HG02678 (cell line): ENCODE measurements at regions not wholly inside any gene's neighbourhood (a gene's known extent, or its start where the extent isn't known, plus 50 kb on each side); places are given as distances from the start of the nearest gene placed in this dataset.
"Not testable (repeated sequence)": the region's sequence is repeated elsewhere in the genome, so short reads cannot be mapped to it uniquely, and the experiment has no call there.

Experiments
- ATAC-seq: cut with Tn5 transposase; IDR thresholded peaks from one replicate; pipeline ENCODE4 v1.9.1; 2021; ENCODE audit warnings: mild to moderate bottlenecking, moderate library complexity; ENCODE audit not compliant: unreplicated experiment

DNA sequence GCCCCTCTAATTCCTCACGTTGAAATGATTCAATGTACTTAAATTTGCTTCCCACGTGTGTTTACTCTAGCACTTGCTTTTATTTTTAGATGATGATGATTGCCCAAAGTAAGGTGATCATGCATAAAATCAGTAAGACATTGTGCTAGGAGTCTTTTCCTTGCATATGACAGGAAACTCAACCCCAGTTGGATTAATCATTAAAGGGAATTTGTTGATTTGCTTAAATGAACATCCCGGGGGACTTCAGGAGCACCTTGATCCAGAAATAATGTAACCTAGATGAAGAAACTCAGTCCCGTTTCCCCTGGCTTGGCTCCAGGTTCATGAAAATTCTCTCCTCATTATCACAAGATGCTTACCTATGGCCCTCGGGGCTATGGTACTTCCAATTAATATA, 106.1 kb upstream of the STC2 start:
- no peak for ATAC-seq

DNA sequence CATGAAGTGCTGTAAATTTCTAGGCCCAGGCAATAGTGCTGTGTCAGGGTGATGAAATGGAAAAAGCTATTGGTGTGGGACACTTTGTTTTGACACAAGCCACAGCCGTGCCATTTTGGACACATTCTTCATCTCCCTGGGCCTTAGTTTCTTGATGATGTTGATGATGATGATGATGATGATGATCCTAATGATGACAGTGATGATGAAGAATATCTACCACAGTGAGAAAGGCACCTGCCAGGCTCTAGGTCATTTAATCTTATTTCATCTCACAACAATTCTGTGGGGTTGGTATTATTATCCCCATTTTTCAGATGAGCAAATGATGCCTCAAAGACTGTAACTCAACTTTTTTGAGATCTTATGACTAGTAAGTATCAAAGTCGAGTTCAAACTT, 102.2 kb upstream of the STC2 start:
- no peak for ATAC-seq

DNA sequence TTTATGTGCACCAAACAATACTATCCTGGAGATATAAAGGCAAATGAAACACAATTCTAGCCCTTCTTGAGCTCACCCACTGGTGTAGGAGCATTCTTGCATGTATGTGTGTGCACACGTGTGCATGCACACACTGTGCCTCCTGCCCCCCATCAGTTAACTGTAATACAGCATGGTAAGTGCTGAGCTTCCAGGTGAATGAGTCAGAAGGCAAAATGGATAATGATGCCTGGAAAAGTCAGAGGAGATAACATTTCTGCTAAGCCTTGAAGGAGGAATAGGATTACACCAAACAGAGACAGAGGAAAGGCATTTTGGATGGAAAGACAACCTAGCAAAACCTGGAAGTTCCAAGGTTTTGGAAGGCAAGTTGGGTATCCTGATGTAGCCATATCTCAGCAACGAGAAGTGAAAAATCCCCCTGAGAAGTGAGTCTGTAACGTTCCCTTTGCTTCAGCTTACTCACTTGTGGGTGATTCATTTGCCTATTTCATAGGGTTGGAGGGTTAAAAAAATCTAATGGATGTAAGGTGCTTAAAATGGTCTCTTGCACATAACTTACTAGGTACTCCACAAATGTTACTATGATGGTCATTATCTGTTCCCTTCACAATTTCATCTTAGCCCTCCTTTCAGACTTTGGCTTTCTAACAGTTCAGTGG, 101.4 kb upstream of the STC2 start:
- ATAC-seq: no peak

DNA sequence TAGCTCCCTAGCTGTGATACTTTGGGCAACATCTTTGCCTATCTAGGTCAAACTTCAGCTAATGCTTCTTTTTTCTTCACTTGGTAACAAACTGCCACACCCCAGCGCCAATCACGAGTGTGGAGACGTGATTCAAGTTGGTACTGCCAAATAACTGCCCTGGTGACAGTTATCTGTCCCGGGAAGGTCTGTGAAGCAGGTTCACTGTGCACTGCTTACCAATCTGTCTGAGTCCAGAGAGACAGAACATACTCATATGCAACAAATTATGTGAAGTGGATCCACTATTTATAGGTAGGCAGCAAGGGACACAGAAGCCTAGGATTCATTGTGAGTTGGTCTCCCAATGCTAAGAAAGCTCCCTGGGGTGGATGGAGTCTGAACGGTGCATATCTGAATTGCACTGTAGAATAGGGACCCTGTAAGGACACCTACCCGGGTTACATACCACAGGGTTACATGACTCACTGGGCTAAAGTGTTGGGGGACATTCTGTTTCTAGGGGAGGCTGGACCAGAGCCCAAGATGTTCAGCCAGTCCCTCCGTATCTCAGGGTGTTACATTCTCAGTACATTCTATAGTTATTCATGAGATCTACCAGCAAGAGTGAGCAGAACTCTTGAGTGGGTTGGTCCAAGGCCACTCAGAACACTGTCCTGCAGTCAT, 95.4 kb upstream of the STC2 start:
- no peak for ATAC-seq

DNA sequence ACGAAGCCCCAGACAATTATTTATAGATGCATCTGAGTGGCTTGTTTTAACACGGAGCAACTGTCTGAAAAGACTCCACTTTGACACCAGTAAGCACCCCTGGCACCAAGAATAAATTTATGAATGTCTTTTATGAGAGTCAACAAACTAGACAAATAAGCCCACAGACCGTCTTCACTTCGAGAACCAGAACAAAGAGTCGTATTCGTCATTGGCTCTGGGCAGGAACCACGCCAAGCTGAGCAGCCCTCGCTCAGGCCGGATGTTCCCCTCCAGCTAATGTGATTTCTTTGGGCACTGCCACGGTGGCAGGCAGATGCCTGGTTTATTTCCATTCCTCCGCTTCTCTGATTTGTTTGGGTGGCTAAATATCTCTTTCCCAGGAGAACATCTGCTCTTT, 91.9 kb upstream of the STC2 start:
- no peak for ATAC-seq

DNA sequence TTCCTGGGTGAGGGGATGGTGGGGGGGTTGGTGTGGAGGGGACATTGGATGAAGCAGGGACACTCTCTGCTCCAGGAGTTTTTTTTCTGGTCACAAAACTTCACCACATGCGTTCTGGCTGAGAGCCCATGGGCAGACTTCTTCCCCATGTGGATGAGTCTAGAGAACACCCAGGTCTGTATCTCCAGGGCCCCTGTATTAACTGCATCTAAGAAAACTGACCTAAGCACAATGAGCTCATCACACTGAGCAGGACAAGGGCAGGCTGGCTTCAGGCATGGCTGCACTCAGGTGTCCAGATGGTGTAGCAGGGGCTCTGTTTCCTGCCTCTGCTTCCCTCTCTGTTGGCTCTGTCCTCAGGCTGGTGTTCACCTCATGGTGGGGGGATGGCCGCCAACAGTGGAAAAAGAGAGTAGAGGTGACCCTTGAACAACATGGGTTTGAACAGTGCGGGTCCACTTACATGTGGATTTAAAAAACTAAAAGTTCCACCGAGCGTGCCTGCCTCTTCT, 85.3 kb upstream of the STC2 start:
- ATAC-seq: no peak

DNA sequence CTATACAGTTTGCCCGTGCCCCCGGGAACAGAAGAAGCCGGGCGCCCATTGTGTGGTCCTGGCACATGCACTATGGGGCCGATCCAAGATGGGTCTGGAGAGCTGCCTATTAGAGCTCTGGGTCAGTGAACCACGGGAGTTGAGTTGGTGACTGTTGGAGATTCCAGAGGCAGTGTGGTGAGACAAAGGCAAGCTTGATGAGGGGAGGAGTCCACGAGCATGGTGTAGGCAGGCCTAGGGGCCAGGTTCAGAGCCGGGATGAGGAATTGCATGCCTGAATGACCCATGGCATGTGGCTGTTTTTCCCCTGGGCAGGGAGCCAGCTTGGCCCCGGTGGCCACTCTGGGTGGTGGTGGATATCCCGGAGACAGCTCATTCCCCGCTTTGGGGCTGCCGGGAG, 84.4 kb upstream of the STC2 start:
- no peak for ATAC-seq

DNA sequence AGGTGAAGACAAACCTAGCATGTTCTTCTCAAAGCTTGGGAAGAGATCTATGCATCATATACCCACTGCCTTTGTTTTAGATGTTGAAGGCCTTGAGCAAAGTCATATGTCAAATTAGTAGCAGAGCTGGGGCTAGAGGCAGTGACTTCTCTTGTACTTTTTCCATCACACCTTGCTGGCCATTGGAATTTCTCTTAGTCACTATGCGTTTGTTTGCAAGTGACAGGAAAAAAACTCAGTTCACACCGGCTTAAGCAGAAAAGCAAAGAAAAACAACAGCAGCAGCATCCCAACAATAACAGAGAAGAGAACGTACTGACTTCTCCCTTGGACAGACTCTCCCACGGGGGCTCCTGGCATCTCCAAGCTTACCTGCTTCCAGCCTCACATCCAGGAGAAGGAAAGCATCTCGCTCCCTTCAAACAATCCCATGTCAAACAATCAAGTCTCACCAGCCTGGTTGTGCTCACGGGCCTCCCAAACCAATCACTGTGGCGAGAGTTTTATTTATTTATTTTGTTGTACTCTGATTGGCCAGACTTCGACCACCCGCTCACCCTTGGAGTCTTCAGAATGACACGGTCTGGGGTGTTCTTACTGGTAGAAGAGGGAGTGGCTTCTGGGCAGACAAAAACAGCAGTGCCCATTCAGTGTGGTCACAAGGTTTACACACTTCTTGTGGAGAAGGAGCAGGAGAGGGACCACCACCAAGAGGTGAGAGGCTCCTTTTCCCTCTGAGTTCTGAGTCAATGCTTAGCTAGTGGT, 83.8 kb upstream of the STC2 start:
- ATAC-seq: no peak

DNA sequence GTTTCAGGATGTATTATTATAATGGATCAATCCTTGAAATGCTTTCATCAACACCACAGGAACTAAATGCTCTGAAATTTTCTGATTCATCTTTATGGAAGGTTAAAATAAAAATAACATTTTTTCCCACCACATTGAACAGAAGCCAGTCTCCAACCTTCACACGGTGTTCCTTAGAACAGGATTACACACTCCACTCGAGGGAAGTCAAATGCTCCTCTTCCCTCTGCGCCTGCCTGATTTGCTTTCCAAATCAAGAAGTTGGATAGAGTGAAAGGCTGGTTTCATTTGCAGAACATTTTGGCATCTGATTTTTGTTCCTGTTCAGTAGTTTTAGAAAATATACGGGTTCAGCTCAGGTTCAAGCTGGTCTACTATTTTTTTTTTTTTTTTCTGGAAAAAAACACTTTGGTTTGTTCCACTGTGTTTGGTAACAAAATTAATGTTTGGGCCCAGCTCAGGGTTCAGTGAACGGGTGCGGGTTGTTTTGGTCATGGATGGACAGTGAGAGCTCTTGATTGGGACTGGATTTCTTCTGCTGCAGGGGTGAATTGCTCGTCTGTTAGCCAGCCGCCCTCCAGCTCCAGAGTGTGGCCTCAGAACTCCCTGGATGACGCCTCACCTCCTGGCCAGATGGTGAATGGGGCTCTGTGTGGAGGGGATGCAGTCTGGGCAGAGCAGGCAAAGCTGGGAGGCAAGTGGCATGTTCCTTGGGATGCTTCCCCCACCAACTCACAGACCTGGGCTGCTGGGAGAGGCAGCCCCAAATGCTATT, 82.4 kb upstream of the STC2 start:
- no peak for ATAC-seq

DNA sequence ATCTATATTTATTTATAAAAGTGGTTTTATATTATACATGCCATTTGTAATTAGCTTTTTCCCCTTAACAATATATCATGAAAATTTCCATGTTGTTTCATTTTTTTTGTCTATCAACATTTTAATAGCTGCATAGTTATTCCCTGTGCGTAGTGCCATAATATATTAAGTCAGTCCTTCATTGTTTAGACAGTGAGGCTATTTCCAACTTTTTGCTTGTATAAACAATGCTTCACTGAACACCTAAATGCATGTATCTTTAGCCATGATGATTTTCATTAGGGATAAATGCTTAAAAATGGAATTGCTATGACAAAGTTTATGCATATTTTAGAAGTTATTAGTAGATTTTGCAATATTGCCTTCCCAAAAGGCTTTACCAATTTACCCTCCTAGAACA, 80.7 kb upstream of the STC2 start:
- ATAC-seq: no peak

DNA sequence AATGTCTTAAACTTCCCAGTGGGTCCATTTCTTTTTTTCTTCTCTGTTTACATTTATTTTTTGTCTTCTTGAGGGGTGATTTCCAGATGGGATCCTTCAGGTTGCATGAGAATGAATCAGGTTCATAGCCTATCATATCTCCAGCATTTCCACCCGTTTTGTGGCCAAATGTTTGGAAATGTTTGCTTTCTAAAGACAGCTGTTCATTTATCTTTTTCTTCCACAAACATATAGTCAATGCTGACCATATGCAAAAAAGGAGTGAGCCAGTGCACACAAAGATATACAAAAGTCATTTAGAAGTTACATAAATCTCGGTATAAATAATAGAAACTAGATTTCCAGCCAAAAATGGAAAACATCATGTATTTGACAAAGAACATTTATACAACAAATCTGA, 71.6 kb upstream of the STC2 start:
- no peak for ATAC-seq

DNA sequence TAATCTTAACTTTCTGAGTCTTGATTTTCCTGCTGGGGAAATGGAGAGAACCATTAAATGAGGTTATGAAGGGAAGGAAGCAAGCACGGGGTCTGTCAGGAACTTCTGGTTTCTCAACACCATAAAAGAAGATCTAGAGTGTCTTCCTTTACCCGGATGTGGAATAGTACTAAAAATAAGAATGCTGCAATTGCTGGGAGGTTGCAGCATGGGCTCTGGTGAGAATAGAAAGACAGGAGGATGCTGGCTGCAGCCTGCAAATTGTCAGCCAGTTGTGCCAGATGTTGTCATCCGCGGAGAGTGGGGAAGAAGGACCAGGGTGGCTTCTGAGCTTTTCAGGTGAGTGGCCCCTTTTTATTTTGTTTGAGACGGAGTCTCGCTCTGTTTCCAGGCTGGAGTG, 69.3 kb upstream of the STC2 start:
- no peak for ATAC-seq

DNA sequence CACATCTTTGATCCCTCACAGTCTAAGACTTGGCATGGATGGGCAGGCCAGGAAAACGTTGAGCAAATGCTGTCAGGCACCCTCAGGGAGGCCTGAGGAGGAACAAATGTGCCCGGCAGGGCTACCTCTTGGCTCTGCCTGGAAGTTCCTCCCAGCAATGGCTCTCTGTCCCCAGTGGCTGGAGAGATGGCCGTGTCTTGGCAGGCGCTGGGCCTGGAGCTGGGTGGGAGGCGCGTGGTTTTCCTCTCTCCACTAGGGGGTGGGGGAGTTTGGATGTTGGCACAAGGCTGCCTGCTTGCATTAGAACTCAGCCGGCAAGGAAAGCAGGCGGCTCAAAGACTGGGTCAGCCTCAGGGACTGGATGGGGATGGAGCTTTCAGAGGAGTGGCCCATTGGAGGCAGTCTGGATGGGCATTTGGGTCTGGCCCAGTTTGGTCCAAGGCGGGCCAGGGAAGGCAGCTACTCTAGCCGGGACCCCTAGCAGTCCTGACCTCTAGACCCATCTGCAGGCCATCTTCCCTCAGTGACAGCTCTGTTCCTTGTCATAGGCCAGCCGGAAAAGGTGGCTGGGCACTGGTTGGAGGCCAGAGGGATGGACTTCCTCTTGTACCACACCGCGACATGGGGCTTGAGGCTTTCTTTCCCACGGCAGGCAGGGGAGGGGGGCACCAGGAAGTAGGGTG, 68.2 kb upstream of the STC2 start:
- ATAC-seq: no peak

DNA sequence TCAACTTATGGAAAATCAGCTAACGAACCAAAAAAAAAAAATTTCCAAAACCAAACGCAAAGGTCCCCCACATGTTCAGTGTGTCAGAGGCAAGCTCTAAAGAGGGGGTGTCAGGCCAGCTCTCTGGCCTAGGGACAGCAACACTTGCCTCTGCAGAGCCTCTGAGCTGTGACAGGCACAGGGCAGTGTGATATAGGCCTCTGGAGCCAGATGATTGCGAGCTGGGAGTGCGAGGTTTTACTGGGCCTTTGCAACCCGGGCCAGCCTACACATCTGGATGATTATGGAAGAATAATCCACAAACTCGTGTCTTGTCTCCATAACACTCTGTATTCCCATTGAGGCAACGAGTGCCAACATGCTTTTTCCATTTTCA, 67.7 kb upstream of the STC2 start:
- no peak for ATAC-seq

DNA sequence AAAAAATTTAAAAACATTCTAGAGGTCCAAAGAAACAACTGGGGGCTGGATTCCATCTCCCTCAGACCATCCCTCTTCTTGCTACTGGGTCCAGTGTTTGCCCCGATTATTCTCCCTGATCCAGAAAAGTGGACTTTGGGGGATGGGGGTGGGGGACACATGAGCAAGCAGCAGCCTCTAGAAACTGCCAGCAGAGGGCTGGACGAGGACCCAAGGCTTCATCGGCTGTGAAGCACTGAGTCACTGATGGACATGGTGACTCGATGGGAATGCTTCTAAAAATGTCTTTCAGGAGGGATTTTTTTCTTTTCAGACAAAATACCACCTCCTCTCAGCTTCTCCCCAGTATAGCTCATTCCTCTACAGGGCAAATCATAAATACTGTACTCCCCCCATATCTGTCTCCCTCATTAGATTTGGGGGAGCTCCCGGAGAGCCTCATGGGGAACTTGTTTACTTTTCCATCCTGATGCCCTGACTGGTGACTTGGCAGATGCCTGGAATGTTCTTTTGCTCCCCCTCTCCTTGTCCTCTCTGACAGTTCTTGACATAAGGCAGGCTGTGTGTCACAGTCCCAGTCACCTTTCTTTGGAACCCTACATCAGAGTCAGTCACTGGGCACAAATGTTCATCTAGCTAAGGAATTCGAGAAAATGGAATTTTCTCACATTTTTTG, 67.2 kb upstream of the STC2 start:
- ATAC-seq: no peak

DNA sequence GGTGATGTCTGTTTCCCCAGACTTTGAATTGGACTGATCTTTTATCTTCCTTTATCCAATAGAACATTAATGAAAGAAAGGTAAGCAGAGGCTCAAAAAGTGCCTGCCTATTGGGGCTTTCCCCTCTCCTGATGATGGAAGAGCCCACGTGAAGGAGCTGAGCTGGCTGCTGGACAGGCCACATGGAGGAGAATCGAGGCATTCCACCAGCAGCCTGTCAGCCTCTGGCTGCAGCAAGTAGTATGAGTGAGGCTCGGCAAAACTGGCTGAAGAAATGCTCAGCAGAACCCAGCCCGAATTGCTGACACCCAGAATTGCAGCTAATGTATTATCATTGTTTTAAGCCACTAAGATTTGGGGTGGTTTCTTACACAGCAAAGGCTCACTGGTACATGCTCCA, 66.5 kb upstream of the STC2 start:
- ATAC-seq: no peak

DNA sequence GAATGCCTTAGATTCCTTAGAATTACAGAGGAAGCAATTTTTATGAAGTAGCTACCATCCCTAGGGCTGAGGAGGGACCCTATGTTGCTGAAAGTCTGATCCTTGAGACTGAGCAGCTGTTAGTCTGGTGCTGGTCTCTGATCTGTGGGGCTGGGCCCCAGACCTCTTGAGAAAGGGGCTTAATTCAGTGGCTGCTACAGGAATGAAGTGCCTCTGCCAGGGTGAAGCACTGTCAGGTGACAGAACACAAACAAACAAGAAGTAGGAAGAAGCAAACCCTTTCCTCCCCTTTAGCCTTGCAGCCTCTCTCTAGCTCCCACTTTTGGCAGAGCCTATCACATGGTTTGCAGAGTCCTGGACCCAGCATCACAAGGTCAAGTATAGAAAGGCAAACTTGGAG, 64.0 kb upstream of the STC2 start:
- ATAC-seq: no peak

DNA sequence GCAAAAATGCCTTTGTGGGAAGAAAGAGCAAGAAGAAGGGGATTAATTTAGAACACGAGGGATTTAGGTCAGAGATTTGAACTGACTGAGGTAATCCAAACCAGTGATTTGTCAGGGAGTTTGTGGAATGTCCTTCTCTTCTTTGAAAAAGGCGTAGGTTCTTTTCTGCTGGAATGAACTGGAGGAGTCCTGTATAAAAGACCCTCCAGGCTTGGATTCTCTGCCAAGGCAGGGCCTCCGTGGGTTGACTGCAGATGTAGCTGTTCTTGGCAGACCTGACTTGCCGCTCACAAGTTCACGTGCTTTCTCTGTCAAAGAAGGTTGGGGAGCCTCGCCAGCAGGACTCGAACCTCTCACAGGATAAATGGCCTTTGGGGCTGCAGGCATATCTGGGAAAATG, 62.8 kb upstream of the STC2 start:
- ATAC-seq: no peak

DNA sequence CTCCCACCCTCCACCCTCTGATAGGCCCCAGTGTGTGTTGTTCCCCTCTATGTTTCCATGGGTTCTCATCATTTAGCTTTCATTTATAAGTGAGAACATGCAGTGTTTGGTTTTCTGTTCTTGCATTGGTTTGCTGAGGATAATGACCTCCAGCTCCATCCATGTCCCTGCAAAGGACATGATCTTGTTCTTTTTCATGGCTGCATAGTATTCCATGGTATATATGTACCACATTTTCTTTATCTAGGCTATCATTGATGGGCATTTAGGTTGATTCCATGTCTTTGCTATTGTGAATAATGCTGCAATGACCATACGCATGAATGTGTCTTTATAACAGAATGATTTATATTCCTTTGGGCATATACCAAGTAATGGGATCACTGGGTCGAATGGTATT, 59.1 kb upstream of the STC2 start:
- not testable (repeated sequence) for ATAC-seq

DNA sequence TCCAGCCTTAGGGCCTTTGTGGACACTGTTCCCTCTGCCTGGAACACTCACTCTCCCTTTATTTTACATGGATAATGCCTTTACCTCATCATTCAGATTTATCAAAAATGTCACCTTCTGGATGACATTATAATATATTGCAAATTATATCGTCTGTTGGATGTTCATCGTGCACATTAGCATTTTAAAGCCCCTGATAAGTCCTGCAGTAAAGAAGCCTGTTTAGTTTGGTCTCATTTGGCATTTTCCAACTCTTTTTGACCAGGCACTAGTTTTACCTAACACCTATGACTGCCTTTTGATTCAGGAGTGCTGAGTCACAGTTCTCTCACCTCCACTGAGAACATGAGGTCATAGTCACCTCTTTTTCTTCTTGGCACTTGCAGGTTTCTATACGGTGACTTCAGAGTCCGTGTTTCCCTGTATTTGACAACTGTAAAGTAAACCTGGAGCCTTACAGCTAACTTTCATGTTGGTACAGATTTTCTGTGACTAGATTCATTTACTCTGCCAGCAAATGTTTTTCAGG, 57.7 kb upstream of the STC2 start:
- ATAC-seq: no peak
